Lower leg skin (tissue), 4 donors: ENCODE measurements at regions not wholly inside any gene's neighbourhood (a gene's known extent, or its start where the extent isn't known, plus 50 kb on each side); places are given as distances from the start of the nearest gene placed in this dataset.
"Not testable (repeated sequence)": the region's sequence is repeated elsewhere in the genome, so short reads cannot be mapped to it uniquely, and the experiment has no call there.

Experiments
- DNase-seq, 2 donors: peaks; one replicate each; pipeline ENCODE4 v3.0.0-alpha.2; 2019; ENCODE audit warnings: low spot score in 2 of 2
- H3K4me3 ChIP-seq: fragments of 200-600 bp; sonication (generic); 2 replicates; pipeline ENCODE4 v1.5.1; 2017; ENCODE audit warnings: mild to moderate bottlenecking, low read depth; ENCODE audit not compliant: poor library complexity, severe bottlenecking
- POLR2A ChIP-seq, 2 donors: fragments of 450-650 bp; IDR thresholded peaks; one replicate each; pipeline ENCODE4 v1.6.1; 2016 to 2017; ENCODE audit warnings: antibody characterized with exemption in 2 of 2, mild to moderate bottlenecking in 1 of 2, moderate library complexity in 1 of 2
- WGBS, 2 donors: methylation state at CpG; one replicate each; pipeline ENCODE4 v1.1.5; 2018; 5-methylcytosine and 5-hydroxymethylcytosine counted together
- intact Hi-C: fragments of 100-400 bp; cut with DNase I; formaldehyde crosslinking; loops from one replicate; pipeline ENCODE4 v1.15.0; 2023; ENCODE audit warnings: low total_unique reads
- TF ChIP-seq, protein P1 (sequence below), 3 donors: fragments of 450-650 bp; IDR thresholded peaks; one replicate each; pipeline ENCODE4 v1.5.1; 2016; ENCODE audit warnings: antibody characterized with exemption in 3 of 3, mild to moderate bottlenecking in 3 of 3, moderate library complexity in 2 of 3

DNA sequence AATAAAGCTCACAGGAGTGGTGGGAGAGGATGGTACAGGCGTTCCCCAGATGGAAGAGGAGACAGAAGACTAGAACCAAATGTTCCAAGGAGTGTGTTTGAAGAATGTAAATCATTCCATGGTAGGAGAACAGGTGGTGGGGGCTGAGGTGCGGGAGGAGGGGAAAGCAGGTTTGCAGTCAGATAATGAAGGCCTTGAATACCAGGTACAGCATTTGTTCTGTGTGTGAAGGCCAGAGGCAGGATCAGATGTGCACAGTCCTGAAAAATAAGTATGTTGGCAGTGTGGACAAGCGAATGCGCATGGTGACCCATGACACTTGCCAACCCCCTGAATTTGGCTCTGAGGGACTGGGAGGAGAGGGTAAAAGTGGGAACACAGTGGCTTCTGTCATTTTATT lies 59.9 kb upstream of the ALDH1B1 start:
- DNase-seq, result no peak
- H3K4me3 ChIP-seq, result no peak overlapping the region
- WGBS, 2 donors, result 95 to 97% methylated on average over 4 of the region's 4 CpGs
- intact Hi-C loops, result no loop called here
- TF ChIP-seq, protein P1, sequence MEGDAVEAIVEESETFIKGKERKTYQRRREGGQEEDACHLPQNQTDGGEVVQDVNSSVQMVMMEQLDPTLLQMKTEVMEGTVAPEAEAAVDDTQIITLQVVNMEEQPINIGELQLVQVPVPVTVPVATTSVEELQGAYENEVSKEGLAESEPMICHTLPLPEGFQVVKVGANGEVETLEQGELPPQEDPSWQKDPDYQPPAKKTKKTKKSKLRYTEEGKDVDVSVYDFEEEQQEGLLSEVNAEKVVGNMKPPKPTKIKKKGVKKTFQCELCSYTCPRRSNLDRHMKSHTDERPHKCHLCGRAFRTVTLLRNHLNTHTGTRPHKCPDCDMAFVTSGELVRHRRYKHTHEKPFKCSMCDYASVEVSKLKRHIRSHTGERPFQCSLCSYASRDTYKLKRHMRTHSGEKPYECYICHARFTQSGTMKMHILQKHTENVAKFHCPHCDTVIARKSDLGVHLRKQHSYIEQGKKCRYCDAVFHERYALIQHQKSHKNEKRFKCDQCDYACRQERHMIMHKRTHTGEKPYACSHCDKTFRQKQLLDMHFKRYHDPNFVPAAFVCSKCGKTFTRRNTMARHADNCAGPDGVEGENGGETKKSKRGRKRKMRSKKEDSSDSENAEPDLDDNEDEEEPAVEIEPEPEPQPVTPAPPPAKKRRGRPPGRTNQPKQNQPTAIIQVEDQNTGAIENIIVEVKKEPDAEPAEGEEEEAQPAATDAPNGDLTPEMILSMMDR (IDR thresholded peaks at IDR 0.05), result no peak
- no peak for TF ChIP-seq POLR2A (IDR thresholded peaks at IDR 0.05)

DNA sequence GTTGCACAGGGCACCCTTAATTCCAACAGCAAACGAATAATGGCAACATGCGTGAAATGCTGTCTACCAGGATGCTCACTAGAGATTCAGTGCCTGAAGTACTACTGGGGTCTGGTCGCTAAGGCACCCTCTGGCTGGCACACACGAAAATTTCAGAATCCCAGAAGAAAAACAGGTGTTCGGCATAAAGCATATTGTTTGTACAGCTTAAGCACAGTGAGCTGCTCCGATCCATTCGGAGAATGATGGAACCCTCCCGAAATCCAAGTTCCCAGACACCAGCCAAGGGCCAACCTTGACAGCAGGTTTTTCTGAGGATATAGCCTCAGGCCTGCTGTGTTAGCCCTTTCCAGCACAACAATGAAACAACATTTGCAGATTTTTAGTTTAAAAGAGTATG lies 61.4 kb upstream of the ALDH1B1 start:
- 93 to 94% methylated on average over 8 of the region's 8 CpGs for WGBS, 2 donors
- intact Hi-C loops, result no loop called here
- TF ChIP-seq, protein P1 (IDR thresholded peaks at IDR 0.05), result no peak
- no peak for TF ChIP-seq POLR2A (IDR thresholded peaks at IDR 0.05)

DNA sequence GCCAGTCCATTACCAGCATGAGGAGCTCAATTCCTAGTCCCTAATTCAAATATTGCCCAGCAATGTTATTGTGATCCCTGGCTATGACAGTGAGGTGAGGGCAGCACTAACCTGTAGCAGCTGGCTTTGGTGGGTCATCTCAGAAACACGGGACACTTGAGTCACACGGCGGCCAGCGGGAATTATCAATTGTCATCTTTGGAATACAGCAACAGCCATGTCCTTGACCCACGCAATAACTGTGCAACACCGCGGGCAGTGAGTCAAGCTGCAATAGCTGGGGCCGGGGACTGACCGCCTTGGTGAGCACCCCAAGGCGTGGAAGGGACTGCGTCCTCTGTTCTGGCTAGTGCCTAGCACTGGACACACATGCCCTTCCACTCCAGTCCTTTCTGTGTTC lies 62.5 kb upstream of the ALDH1B1 start:
- intact Hi-C loops, result no loop called here
- no peak for DNase-seq
- no peak for TF ChIP-seq POLR2A (IDR thresholded peaks at IDR 0.05)
- TF ChIP-seq, protein P1 (IDR thresholded peaks at IDR 0.05), result no peak
- no peak overlapping the region for H3K4me3 ChIP-seq
- 84 to 93% methylated on average over 11 of the region's 11 CpGs for WGBS, 2 donors

More for the DNA sequence above, 61.4 kb upstream of the ALDH1B1 start:
- no peak for DNase-seq
- H3K4me3 ChIP-seq, result no peak overlapping the region

DNA sequence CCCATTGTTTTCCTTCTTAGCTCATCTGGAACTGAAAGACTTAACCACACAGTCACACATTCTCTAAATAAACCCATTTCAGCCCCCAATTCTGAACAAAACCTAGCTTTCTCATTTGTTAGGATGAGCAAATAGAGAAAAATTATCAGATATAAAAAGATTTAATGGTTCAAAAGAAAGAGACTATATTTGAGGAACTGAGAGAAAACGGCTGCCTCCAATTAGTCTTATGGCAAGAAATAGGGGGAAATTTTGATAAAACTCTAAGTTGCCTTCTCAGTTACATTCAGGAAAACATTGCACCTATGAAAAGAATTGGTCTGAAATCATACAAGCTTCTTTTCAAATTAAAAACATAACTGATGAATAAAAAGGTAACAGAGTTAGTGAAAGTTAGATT lies 63.7 kb upstream of the ALDH1B1 start:
- H3K4me3 ChIP-seq, result no peak overlapping the region
- intact Hi-C loops, result no loop called here
- DNase-seq, result no peak
- TF ChIP-seq, protein P1 (IDR thresholded peaks at IDR 0.05), result no peak
- TF ChIP-seq POLR2A (IDR thresholded peaks at IDR 0.05), result no peak
- WGBS, 2 donors, result 78 to 86% methylated on average over 1 of the region's 1 CpG

DNA sequence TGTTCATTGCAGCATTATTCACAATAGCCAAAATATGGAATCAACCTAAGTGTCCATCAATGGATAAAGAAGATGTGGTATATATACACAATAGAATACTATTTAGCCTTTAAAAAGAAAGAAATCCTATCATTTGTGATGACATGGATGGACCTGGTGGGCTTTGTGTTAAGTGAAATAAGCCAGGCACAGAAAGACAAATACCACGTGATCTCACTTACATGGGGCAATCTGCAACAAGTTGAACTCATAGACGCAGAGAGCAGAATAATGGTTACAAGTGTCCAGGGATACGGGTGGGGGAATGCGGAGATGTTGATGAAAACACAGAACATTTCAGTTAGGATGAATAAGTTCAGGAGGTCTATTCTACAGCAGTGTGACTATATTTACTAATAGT lies 66.4 kb upstream of the ALDH1B1 start:
- WGBS, 2 donors, result 90 to 94% methylated on average over 4 of the region's 4 CpGs
- H3K4me3 ChIP-seq, result no peak overlapping the region
- DNase-seq, result no peak
- intact Hi-C loops, result no loop called here
- TF ChIP-seq, protein P1 (IDR thresholded peaks at IDR 0.05), result no peak
- no peak for TF ChIP-seq POLR2A (IDR thresholded peaks at IDR 0.05)

DNA sequence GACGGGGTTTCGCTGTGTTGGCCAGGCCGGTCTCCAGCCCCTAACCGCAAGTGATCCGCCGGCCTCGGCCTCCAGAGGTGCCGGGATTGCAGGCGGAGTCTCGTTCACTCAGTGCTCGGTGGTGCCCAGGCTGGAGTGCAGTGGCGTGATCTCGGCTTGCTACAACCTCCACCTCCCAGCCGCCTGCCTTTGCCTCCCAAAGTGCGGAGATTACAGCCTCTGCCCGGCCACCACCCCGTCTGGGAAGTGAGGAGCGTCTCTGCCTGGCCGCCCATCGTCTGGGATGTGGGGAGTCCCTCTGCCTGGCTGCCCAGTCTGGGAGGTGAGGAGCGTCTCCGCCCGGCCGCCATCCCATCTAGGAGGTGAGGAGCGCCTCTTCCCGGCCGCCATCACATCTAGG lies 68.3 kb upstream of the ALDH1B1 start:
- intact Hi-C loops, result loop anchor here (5.0 kb wide), 1 partner anchor 128 kb away; no protein-coding TSS in a partner anchor

More for the DNA sequence above, 68.3 kb upstream of the ALDH1B1 start:
- WGBS, 2 donors, result 90 to 95% methylated on average over 2 to 20 of the region's 27 CpGs
- not testable (repeated sequence) for DNase-seq, H3K4me3 ChIP-seq
